IMR-90 (cell line): ENCODE measurements at regions not wholly inside any gene's neighbourhood (a gene's known extent, or its start where the extent isn't known, plus 50 kb on each side); places are given as distances from the start of the nearest gene placed in this dataset.

Source experiments
- CTCF ChIP-seq: conservative IDR thresholded peaks from 2 replicates; pipeline ENCODE4 v1.5.1; 2012; ENCODE audit warnings: mild to moderate bottlenecking, low read depth, low read length, improper control_type of control experiment
- ELK1 ChIP-seq: fragments of 150-350 bp; IDR thresholded peaks from 2 replicates; pipeline ENCODE4 v1.6.1; 2016; ENCODE audit warnings: low read depth, mild to moderate bottlenecking, low read length, moderate library complexity, borderline replicate concordance
- MAFK ChIP-seq: IDR thresholded peaks from 2 replicates; pipeline ENCODE4 v1.6.1; 2012; ENCODE audit warnings: low read depth, low read length, improper control_type of control experiment
- NFE2L2 ChIP-seq: fragments of 150-350 bp; IDR thresholded peaks from 2 replicates; pipeline ENCODE4 v1.6.1; 2016; ENCODE audit warnings: low read depth, mild to moderate bottlenecking, low read length
- POLR2A ChIP-seq: IDR thresholded peaks from 2 replicates; pipeline ENCODE4 v1.6.1; 2012; ENCODE audit warnings: mild to moderate bottlenecking, low read depth, low read length
- RAD21 ChIP-seq: IDR thresholded peaks from 2 replicates; pipeline ENCODE4 v1.6.1; 2012; ENCODE audit warnings: low read length, improper control_type of control experiment
- RCOR1 ChIP-seq: IDR thresholded peaks from 2 replicates; pipeline ENCODE4 v1.6.1; 2012; ENCODE audit warnings: mild to moderate bottlenecking, low read length, improper control_type of control experiment; ENCODE audit not compliant: insufficient replicate concordance
- SMC3 ChIP-seq: fragments of 150-350 bp; IDR thresholded peaks from 2 replicates; pipeline ENCODE4 v1.6.1; 2016; ENCODE audit warnings: low read depth, mild to moderate bottlenecking, antibody characterized with exemption, low read length, moderate library complexity
- USF2 ChIP-seq: fragments of 150-350 bp; IDR thresholded peaks from 2 replicates; pipeline ENCODE4 v1.6.1; 2017; ENCODE audit warnings: mild to moderate bottlenecking, antibody characterized with exemption, low read length, low read depth

- TF ChIP-seq CTCF (no peak), POLR2A (no peak), SMC3 (no peak), RAD21 (no peak), USF2 (no peak), ELK1 (no peak), NFE2L2 (no peak), RCOR1 (no peak), MAFK (no peak)
Measured at GRCh38 chr5:4271193-4271592, 675.6 kb downstream of the IRX1 start.
